OCI-LY1 (cell line): ENCODE measurements at regions not wholly inside any gene's neighbourhood (a gene's known extent, or its start where the extent isn't known, plus 50 kb on each side); places are given as distances from the start of the nearest gene placed in this dataset.

Experiments
- CTCF ChIP-seq: fragments of 200-600 bp; sonication (generic), shearing (Covaris generic); IDR thresholded peaks from 2 replicates; pipeline ENCODE4 v1.5.1; 2017; ENCODE audit warnings: mild to moderate bottlenecking, antibody characterized with exemption, low read length, moderate library complexity, mixed read lengths
- EZH2 ChIP-seq: fragments of 200-600 bp; sonication (generic), shearing (Covaris generic); IDR thresholded peaks from 2 replicates; pipeline ENCODE4 v1.8.0; 2017; ENCODE audit warnings: borderline replicate concordance, mixed run types, mild to moderate bottlenecking, antibody characterized with exemption, low read length, moderate library complexity, mixed read lengths

GRCh38 chr5:73307645-73308355 lies 134.8 kb downstream of the TMEM174 start:
- TF ChIP-seq EZH2 (no peak), CTCF (no peak)
